Activated CD4-positive, alpha-beta memory T cell treated with anti-CD3 and anti-CD28 coated beads for 36 hours (primary cell): ENCODE measurements at regions not wholly inside any gene's neighbourhood (a gene's known extent, or its start where the extent isn't known, plus 50 kb on each side); places are given as distances from the start of the nearest gene placed in this dataset.

Source experiments
- CTCF ChIA-PET: fragments of 350-600 bp; sonication (Branson Sonifier 250); formaldehyde crosslinking; loops from one replicate; lab custom pipeline; 2021; ENCODE audit warnings: antibody characterized with exemption, inconsistent platforms; lab: Charles Lee
- POLR2A ChIA-PET: fragments of 350-600 bp; sonication (Branson Sonifier 250); formaldehyde crosslinking; loops from one replicate; lab custom pipeline; 2021; ENCODE audit warnings: antibody characterized with exemption; lab: Charles Lee
- DNase-seq: peaks from one replicate; pipeline ENCODE4 v3.0.0-alpha.2; 2020
- H3K27ac Mint-ChIP-seq: one replicate; pipeline ENCODE4 v1.8.0; 2021; ENCODE audit warnings: mixed read lengths
- H3K27me3 Mint-ChIP-seq: one replicate; pipeline ENCODE4 v1.8.0; 2021; ENCODE audit warnings: mixed read lengths
- H3K36me3 Mint-ChIP-seq: one replicate; pipeline ENCODE4 v1.8.0; 2021; ENCODE audit warnings: mixed read lengths
- H3K4me1 Mint-ChIP-seq: one replicate; pipeline ENCODE4 v1.8.0; 2021; ENCODE audit warnings: low read depth, mixed read lengths
- H3K4me3 Mint-ChIP-seq: one replicate; pipeline ENCODE4 v1.8.0; 2021; ENCODE audit warnings: mild to moderate bottlenecking, mixed read lengths
- H3K9me3 Mint-ChIP-seq: one replicate; pipeline ENCODE4 v1.8.0; 2021; ENCODE audit warnings: mixed read lengths
- intact Hi-C: fragments of 100-400 bp; cut with micrococcal nuclease; formaldehyde crosslinking; loops from one replicate; pipeline ENCODE4 v1.15.1; 2023

GRCh38 chr15:95601525-95601924 is 729.0 kb upstream of the NR2F2 start:
- Mint-ChIP-seq H3K4me1 (no peaks in the 10 kb centered on the region), H3K9me3 (no peaks in the 10 kb centered on the region), H3K36me3 (no peaks in the 10 kb centered on the region), H3K27me3 (no peaks in the 10 kb centered on the region), H3K27ac (no peak overlapping the region), H3K4me3 (no peak overlapping the region)
- intact Hi-C loops, result no loop called here
- CTCF ChIA-PET, result no interaction called here
- no peak for DNase-seq
- POLR2A ChIA-PET, result no interaction called here

DNA sequence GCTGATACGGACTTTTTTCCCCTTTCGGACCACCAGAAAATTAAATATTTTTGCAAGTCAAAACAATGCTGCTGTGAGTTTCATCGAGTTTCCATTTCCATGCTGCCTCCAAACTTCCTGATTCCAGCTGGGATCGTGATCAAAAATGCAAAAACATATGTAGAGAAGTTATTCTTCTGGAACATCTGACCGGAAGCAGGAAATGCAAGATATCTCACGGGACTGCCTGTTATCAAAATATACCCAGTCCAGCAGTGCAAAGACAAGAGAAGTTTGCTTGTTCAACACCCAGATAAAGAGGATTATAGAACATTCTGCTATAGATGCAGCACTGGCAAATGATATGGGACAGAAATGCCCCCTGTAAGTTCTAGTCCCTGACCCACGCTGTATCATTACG is 726.7 kb upstream of the NR2F2 start:
- no peaks in the 10 kb centered on the region for H3K27me3 Mint-ChIP-seq
- H3K36me3 Mint-ChIP-seq, result no peaks in the 10 kb centered on the region
- no peak overlapping the region for H3K27ac Mint-ChIP-seq
- no peaks in the 10 kb centered on the region for H3K9me3 Mint-ChIP-seq
- ChIA-PET CTCF (no interaction called here), POLR2A (no interaction called here)
- intact Hi-C loops, result no loop called here
- no peaks in the 10 kb centered on the region for H3K4me1 Mint-ChIP-seq
- no peak overlapping the region for H3K4me3 Mint-ChIP-seq
- no peak for DNase-seq

GRCh38 chr15:95604634-95605036 is 725.9 kb upstream of the NR2F2 start:
- DNase-seq, result no peak
- Mint-ChIP-seq H3K9me3 (no peaks in the 10 kb centered on the region), H3K27me3 (no peaks in the 10 kb centered on the region), H3K4me1 (no peaks in the 10 kb centered on the region), H3K4me3 (no peak overlapping the region), H3K27ac (no peak overlapping the region), H3K36me3 (no peaks in the 10 kb centered on the region)
- ChIA-PET POLR2A (no interaction called here), CTCF (no interaction called here)
- intact Hi-C loops, result no loop called here

GRCh38 chr15:95605098-95605497 is 725.4 kb upstream of the NR2F2 start:
- Mint-ChIP-seq H3K36me3 (no peaks in the 10 kb centered on the region), H3K4me1 (no peaks in the 10 kb centered on the region), H3K4me3 (no peak overlapping the region), H3K9me3 (no peaks in the 10 kb centered on the region), H3K27ac (no peak overlapping the region), H3K27me3 (no peaks in the 10 kb centered on the region)
- intact Hi-C loops, result no loop called here
- ChIA-PET CTCF (no interaction called here), POLR2A (no interaction called here)
- no peak for DNase-seq

GRCh38 chr15:95606551-95606950 is 723.9 kb upstream of the NR2F2 start:
- Mint-ChIP-seq H3K36me3 (no peaks in the 10 kb centered on the region), H3K9me3 (no peaks in the 10 kb centered on the region), H3K4me1 (no peaks in the 10 kb centered on the region), H3K27ac (no peak overlapping the region), H3K4me3 (no peak overlapping the region), H3K27me3 (no peaks in the 10 kb centered on the region)
- intact Hi-C loops, result no loop called here
- DNase-seq, result no peak
- ChIA-PET CTCF (no interaction called here), POLR2A (no interaction called here)

GRCh38 chr15:95608371-95608770 is 722.1 kb upstream of the NR2F2 start:
- H3K4me1 Mint-ChIP-seq, result no peaks in the 10 kb centered on the region
- H3K27me3 Mint-ChIP-seq, result no peaks in the 10 kb centered on the region
- H3K36me3 Mint-ChIP-seq, result no peaks in the 10 kb centered on the region
- ChIA-PET POLR2A (no interaction called here), CTCF (no interaction called here)
- intact Hi-C loops, result no loop called here
- no peak overlapping the region for H3K27ac Mint-ChIP-seq
- H3K9me3 Mint-ChIP-seq, result no peaks in the 10 kb centered on the region
- no peak overlapping the region for H3K4me3 Mint-ChIP-seq
- DNase-seq, result no peak

DNA sequence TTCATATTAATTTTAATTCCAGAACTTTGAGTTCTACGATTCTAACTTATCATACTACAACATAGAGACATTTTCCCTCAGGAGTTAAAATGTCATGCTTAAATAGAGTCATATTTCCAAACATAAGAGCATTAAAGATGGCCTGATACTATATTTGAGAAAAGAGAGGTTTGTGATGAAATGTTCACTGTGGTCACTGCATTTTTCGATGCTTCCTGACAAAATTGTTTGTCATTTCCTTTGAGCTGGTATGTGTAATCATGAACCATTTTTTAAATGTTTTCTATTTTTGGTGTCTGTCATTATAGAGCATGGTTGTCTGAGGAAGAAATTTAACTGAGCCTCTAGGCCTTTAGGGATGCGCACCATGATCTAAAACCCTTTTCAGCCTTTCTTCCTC is 721.4 kb upstream of the NR2F2 start:
- intact Hi-C loops, result no loop called here
- no peak for DNase-seq
- H3K27ac Mint-ChIP-seq, result no peak overlapping the region
- H3K27me3 Mint-ChIP-seq, result no peaks in the 10 kb centered on the region
- POLR2A ChIA-PET, result no interaction called here
- no peaks in the 10 kb centered on the region for H3K9me3 Mint-ChIP-seq
- CTCF ChIA-PET, result no interaction called here
- no peak overlapping the region for H3K4me3 Mint-ChIP-seq
- no peaks in the 10 kb centered on the region for H3K36me3 Mint-ChIP-seq
- no peaks in the 10 kb centered on the region for H3K4me1 Mint-ChIP-seq

DNA sequence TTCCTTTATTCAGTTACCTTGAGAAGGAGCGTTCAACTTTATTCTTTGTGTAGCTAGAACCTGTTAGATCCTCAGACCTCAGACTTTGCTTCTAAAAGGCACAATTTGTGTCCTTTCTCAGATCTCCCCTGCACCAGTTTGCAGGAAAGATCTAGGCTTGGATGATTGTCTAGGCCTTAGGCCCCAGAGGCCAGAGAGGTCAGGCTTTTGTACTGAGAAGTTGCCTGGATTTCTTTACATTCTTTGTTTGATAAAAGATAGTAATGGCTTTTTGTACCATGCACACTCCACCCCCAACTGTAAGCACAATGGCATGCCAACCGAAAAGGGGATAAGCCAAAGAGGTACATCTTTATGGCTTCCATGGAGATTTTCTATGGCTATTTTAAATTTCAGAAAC is 719.6 kb upstream of the NR2F2 start:
- CTCF ChIA-PET, result no interaction called here
- H3K36me3 Mint-ChIP-seq, result no peaks in the 10 kb centered on the region
- H3K4me1 Mint-ChIP-seq, result no peaks in the 10 kb centered on the region
- H3K9me3 Mint-ChIP-seq, result no peaks in the 10 kb centered on the region
- intact Hi-C loops, result no loop called here
- no peak overlapping the region for H3K27ac Mint-ChIP-seq
- DNase-seq, result no peak
- no peaks in the 10 kb centered on the region for H3K27me3 Mint-ChIP-seq
- no peak overlapping the region for H3K4me3 Mint-ChIP-seq
- POLR2A ChIA-PET, result no interaction called here

DNA sequence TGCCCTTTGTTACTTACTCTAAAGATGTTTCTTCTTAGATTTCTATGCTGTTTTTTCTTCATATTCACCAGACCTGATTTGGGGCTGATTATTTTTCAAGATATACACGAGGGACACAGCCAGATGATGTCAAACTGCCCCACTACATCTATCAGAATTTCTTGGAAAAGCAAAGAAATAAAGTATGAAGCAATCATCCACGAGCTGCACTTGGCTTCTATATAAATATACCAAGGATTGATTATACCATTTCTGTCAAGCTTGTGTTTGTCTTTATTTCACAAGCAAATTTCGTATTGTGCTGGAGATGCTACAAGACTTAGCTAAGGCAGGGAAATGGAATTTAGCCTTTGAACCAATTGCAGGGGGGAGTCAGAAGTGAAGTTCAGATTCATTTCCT is 715.1 kb upstream of the NR2F2 start:
- H3K4me3 Mint-ChIP-seq, result no peak overlapping the region

DNA sequence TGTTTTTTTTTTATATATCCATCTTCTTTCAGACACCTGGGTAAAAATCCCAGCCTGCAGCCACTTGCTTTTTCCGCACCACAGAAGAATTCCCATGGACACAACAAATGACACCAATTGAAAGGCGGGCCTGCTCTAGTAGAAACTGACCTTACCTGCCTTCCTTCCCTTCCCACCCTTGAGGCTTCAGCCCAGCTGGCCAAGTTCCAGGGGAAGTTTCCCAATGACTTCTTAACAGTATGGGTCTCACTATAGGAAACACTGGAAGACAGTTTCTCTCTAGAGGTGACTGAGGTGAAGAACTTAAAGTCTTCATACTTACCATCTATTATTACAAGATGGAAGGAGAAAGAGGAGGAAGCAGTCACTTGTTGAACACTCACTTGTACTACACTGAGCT is 714.2 kb upstream of the NR2F2 start:
- no peak for DNase-seq
- CTCF ChIA-PET, result no interaction called here
- H3K27ac Mint-ChIP-seq, result no peak overlapping the region
- no peaks in the 10 kb centered on the region for H3K27me3 Mint-ChIP-seq
- peaks cover 11% of the 10 kb centered on the region for H3K4me1 Mint-ChIP-seq
- peaks cover 4% of the 10 kb centered on the region for H3K9me3 Mint-ChIP-seq
- no peaks in the 10 kb centered on the region for H3K36me3 Mint-ChIP-seq
- no peak overlapping the region for H3K4me3 Mint-ChIP-seq
- intact Hi-C loops, result no loop called here
- POLR2A ChIA-PET, result no interaction called here

More for the DNA sequence above, 715.1 kb upstream of the NR2F2 start:
- intact Hi-C loops, result no loop called here
- ChIA-PET POLR2A (no interaction called here), CTCF (no interaction called here)
- peaks cover 4% of the 10 kb centered on the region for H3K9me3 Mint-ChIP-seq
- H3K36me3 Mint-ChIP-seq, result no peaks in the 10 kb centered on the region
- DNase-seq, result no peak
- no peaks in the 10 kb centered on the region for H3K27me3 Mint-ChIP-seq
- H3K27ac Mint-ChIP-seq, result no peak overlapping the region
- H3K4me1 Mint-ChIP-seq, result peaks cover 3% of the 10 kb centered on the region

DNA sequence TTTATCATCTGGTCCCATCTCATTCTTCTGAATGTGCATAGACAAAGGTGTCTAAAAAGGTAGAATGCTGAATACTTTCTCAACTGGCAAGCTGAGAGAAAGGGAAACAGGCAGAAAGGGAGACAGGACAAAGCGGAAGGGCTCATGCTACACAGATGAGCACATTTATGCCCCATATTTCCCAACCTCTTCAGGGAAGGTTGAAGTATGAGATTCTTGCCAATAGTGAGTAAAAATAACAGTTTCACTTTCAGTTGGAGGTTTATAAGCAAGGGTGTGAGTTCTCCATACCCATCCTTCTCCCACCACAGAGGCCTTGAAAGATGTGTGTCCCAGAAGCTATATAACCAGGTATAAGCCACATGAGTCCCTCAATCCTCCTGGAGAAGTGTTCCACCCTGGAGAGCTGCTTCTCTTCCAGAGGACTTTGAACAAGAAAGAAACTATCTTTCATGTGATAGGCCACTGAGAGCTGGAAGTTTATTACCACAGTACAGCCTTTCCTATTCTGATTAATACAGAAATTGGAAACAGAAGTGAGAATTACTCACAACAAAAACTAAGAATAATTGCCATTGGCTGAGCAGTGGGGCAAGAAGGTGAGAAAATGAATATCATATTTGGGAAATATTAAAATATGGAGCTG is 709.4 kb upstream of the NR2F2 start:
- Mint-ChIP-seq H3K4me1 (peaks cover 11% of the 10 kb centered on the region), H3K36me3 (peaks cover 7% of the 10 kb centered on the region), H3K27me3 (no peaks in the 10 kb centered on the region), H3K27ac (no peak overlapping the region), H3K9me3 (peaks cover 20% of the 10 kb centered on the region), H3K4me3 (no peak overlapping the region)
- intact Hi-C loops, result loop anchor here (1.0 kb wide), 1 partner anchor 30 kb away; no protein-coding TSS in a partner anchor
- DNase-seq, result no peak
- CTCF ChIA-PET, result interaction anchor here (0.6 kb wide), 1 partner anchor 26 kb away, joined by 3 read pairs; no protein-coding TSS in a partner anchor
- POLR2A ChIA-PET, result no interaction called here

GRCh38 chr15:95622843-95623242 is 707.7 kb upstream of the NR2F2 start:
- Mint-ChIP-seq H3K4me3 (no peak overlapping the region), H3K27ac (no peak overlapping the region), H3K9me3 (peaks cover 20% of the 10 kb centered on the region), H3K4me1 (peaks cover 11% of the 10 kb centered on the region), H3K27me3 (peaks cover 7% of the 10 kb centered on the region), H3K36me3 (peaks cover 7% of the 10 kb centered on the region)
- intact Hi-C loops, result no loop called here
- ChIA-PET POLR2A (no interaction called here), CTCF (no interaction called here)
- no peak for DNase-seq

DNA sequence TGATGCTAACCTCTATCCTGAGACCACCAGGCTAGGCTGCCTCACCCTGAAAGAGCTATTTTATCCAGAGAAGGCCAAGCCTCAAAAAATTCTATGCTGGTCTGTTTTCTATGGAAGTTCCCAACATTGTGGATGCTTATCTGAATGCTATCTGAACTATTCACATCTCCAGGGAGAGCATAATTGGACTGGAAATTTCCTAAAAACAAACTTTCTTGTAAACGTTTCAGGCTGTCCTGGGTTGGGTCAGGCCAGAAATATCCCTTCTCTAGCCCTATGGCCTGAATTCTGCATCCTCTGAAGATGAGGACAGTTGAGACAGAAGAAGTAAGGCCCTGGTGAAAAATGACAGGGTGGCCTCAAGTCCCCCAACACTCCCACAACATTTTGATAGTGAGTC is 706.4 kb upstream of the NR2F2 start:
- Mint-ChIP-seq H3K9me3 (peaks cover 20% of the 10 kb centered on the region), H3K27me3 (peaks cover 7% of the 10 kb centered on the region), H3K4me3 (no peak overlapping the region), H3K36me3 (peaks cover 7% of the 10 kb centered on the region), H3K27ac (no peak overlapping the region), H3K4me1 (peaks cover 11% of the 10 kb centered on the region)
- no peak for DNase-seq
- intact Hi-C loops, result no loop called here
- CTCF ChIA-PET, result no interaction called here
- POLR2A ChIA-PET, result interaction anchor here (0.6 kb wide), 1 partner anchor 512 kb away, joined by 3 read pairs; no protein-coding TSS in a partner anchor
